ENCODE measurements at regions not wholly inside any gene's neighbourhood (a gene's known extent, or its start where the extent isn't known, plus 50 kb on each side); places are given as distances from the start of the nearest gene placed in this dataset.

DNA sequence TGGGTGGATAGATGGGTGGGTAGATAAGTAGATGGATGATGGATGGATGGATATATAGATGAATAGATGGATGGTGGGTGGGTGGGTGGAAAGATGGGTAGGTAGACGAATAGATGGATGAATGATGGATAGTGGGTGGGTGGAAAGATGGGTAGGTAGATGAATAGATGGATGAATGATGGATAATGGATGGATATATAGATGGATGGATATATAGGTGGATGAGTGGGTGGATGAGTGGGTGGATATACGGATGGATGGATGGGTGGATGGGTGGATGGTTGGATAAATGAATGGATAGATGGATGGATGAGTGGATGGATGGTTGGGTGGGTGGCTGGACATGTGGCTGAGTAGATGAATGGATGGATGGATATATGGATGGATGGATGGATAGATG lies 53.1 kb upstream of the THY1 start:
- Histone ChIP-seq H3K4me3 (ENCODE audit: low read length in 2 of 2) (no peak overlapping the region), H3K4me1 (ENCODE audit: control insufficient read depth in 2 of 2, insufficient read depth in 2 of 2, low read length in 2 of 2) (peaks cover 0 to under 1% of the 10 kb centered on the region in 2 donors), H3K9ac (ENCODE audit: low read depth in 1 of 2, low read length in 2 of 2) (no peak overlapping the region), H3K27me3 (ENCODE audit: control insufficient read depth in 2 of 2, insufficient read depth in 2 of 2, low read length in 2 of 2) (no peaks in the 10 kb centered on the region), H3K36me3 (ENCODE audit: control insufficient read depth in 2 of 2, insufficient read depth in 2 of 2, low read length in 2 of 2) (no peaks in the 10 kb centered on the region), H3K27ac (ENCODE audit: low read depth in 2 of 2, low read length in 2 of 2) (no peak overlapping the region), H3K9me3 (ENCODE audit: control insufficient read depth in 2 of 2, low read length in 2 of 2) (no peaks in the 10 kb centered on the region)

GRCh38 chr11:119474682-119475596 lies 52.0 kb upstream of the THY1 start:
- Histone ChIP-seq H3K4me3 (ENCODE audit: low read length in 2 of 2) (no peak overlapping the region), H3K9me3 (ENCODE audit: control insufficient read depth in 2 of 2, low read length in 2 of 2) (no peaks in the 10 kb centered on the region), H3K27ac (ENCODE audit: low read depth in 2 of 2, low read length in 2 of 2) (no peak overlapping the region), H3K36me3 (ENCODE audit: control insufficient read depth in 2 of 2, insufficient read depth in 2 of 2, low read length in 2 of 2) (no peaks in the 10 kb centered on the region), H3K4me1 (ENCODE audit: control insufficient read depth in 2 of 2, insufficient read depth in 2 of 2, low read length in 2 of 2) (no peaks in the 10 kb centered on the region), H3K27me3 (ENCODE audit: control insufficient read depth in 2 of 2, insufficient read depth in 2 of 2, low read length in 2 of 2) (no peaks in the 10 kb centered on the region), H3K9ac (ENCODE audit: low read depth in 1 of 2, low read length in 2 of 2) (no peak overlapping the region)

GRCh38 chr11:119473901-119474681 lies 51.1 kb upstream of the THY1 start:
- H3K4me1 ChIP-seq (ENCODE audit: control insufficient read depth in 2 of 2, insufficient read depth in 2 of 2, low read length in 2 of 2), result no peaks in the 10 kb centered on the region
- no peak overlapping the region for H3K27ac ChIP-seq (ENCODE audit: low read depth in 2 of 2, low read length in 2 of 2)
- H3K9me3 ChIP-seq (ENCODE audit: control insufficient read depth in 2 of 2, low read length in 2 of 2), result no peaks in the 10 kb centered on the region
- H3K27me3 ChIP-seq (ENCODE audit: control insufficient read depth in 2 of 2, insufficient read depth in 2 of 2, low read length in 2 of 2), result no peaks in the 10 kb centered on the region
- no peak overlapping the region for H3K4me3 ChIP-seq (ENCODE audit: low read length in 2 of 2)
- H3K36me3 ChIP-seq (ENCODE audit: control insufficient read depth in 2 of 2, insufficient read depth in 2 of 2, low read length in 2 of 2), result no peaks in the 10 kb centered on the region
- no peak overlapping the region for H3K9ac ChIP-seq (ENCODE audit: low read depth in 1 of 2, low read length in 2 of 2)

DNA sequence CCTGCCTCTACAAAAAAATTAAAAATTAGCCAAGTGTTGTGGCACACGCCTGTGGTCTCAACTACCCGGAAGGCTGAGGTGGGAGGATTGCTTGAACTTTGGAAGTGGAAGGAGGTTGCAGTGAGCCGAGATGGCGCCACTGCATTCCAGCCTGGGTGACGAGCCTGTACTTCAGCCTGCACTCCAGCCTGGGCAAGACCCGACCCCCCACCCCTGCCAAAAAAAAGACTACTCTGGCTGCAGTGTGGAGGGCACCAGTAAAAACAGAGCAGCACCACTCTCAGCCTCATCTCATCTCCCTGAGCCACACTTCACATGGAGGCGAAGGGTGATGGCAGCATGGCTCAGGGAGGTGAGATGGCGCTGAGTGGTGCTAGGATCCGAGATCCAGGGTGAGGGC lies 50.3 kb upstream of the THY1 start:
- Histone ChIP-seq H3K9ac (ENCODE audit: low read depth in 1 of 2, low read length in 2 of 2) (no peak overlapping the region), H3K36me3 (ENCODE audit: control insufficient read depth in 2 of 2, insufficient read depth in 2 of 2, low read length in 2 of 2) (no peaks in the 10 kb centered on the region), H3K4me1 (ENCODE audit: control insufficient read depth in 2 of 2, insufficient read depth in 2 of 2, low read length in 2 of 2) (no peaks in the 10 kb centered on the region), H3K4me3 (ENCODE audit: low read length in 2 of 2) (no peak overlapping the region), H3K9me3 (ENCODE audit: control insufficient read depth in 2 of 2, low read length in 2 of 2) (no peaks in the 10 kb centered on the region), H3K27me3 (ENCODE audit: control insufficient read depth in 2 of 2, insufficient read depth in 2 of 2, low read length in 2 of 2) (no peaks in the 10 kb centered on the region), H3K27ac (ENCODE audit: low read depth in 2 of 2, low read length in 2 of 2) (no peak overlapping the region)

- Histone ChIP-seq H3K9me3 (ENCODE audit: control insufficient read depth in 2 of 2, low read length in 2 of 2) (no peaks in the 10 kb centered on the region), H3K9ac (ENCODE audit: low read depth in 1 of 2, low read length in 2 of 2) (no peak overlapping the region), H3K4me1 (ENCODE audit: control insufficient read depth in 2 of 2, insufficient read depth in 2 of 2, low read length in 2 of 2) (no peaks in the 10 kb centered on the region), H3K36me3 (ENCODE audit: control insufficient read depth in 2 of 2, insufficient read depth in 2 of 2, low read length in 2 of 2) (no peaks in the 10 kb centered on the region), H3K27me3 (ENCODE audit: control insufficient read depth in 2 of 2, insufficient read depth in 2 of 2, low read length in 2 of 2) (no peaks in the 10 kb centered on the region), H3K4me3 (ENCODE audit: low read length in 2 of 2) (no peak overlapping the region), H3K27ac (ENCODE audit: low read depth in 2 of 2, low read length in 2 of 2) (no peak overlapping the region)
These were observed 49.9 kb upstream of the THY1 start for GRCh38 chr11:119472856-119473222.
